Fibroblast of mammary gland (primary cell): ENCODE measurements at regions not wholly inside any gene's neighbourhood (a gene's known extent, or its start where the extent isn't known, plus 50 kb on each side); places are given as distances from the start of the nearest gene placed in this dataset.

Source experiments
- DNase-seq: peaks from one replicate; pipeline ENCODE4 v3.0.0-alpha.2; 2010; ENCODE audit warnings: low read depth
- H3K4me3 ChIP-seq: 2 replicates; pipeline ENCODE4 v1.5.1; 2011; ENCODE audit warnings: low read depth, mild to moderate bottlenecking, low read length, moderate library complexity; ENCODE audit not compliant: control insufficient read depth
- CTCF ChIP-seq: conservative IDR thresholded peaks from 2 replicates; pipeline ENCODE4 v1.5.1; 2011; ENCODE audit warnings: low read depth, low read length, inconsistent platforms; ENCODE audit not compliant: control insufficient read depth, insufficient read depth

- no peak for TF ChIP-seq CTCF
- no peak overlapping the region for H3K4me3 ChIP-seq
- DNase-seq, result no peak
Observed at GRCh38 chrX:36787752-36788151, 220.4 kb upstream of the FAM47C start.

- no peak for TF ChIP-seq CTCF
- DNase-seq, result no peak
- H3K4me3 ChIP-seq, result no peak overlapping the region
Observed at GRCh38 chrX:36803151-36803550, 205.0 kb upstream of the FAM47C start.

- TF ChIP-seq CTCF, result no peak
- no peak for DNase-seq
- no peak overlapping the region for H3K4me3 ChIP-seq
Observed at GRCh38 chrX:36804066-36804465, 204.1 kb upstream of the FAM47C start.

- H3K4me3 ChIP-seq, result no peak overlapping the region
- TF ChIP-seq CTCF, result no peak
- no peak for DNase-seq
Observed at GRCh38 chrX:36844857-36845256, 163.3 kb upstream of the FAM47C start.

- H3K4me3 ChIP-seq, result no peak overlapping the region
- DNase-seq, result no peak
- TF ChIP-seq CTCF, result no peak
Observed at GRCh38 chrX:36847496-36847895, 160.7 kb upstream of the FAM47C start.

GRCh38 chrX:36849407-36849806 is 158.8 kb upstream of the FAM47C start:
- no peak overlapping the region for H3K4me3 ChIP-seq
- DNase-seq, result no peak
- no peak for TF ChIP-seq CTCF

- TF ChIP-seq CTCF, result no peak
- peak; percentile 5 for DNase-seq
- H3K4me3 ChIP-seq, result no peak overlapping the region
Observed at GRCh38 chrX:36856849-36857248, 151.3 kb upstream of the FAM47C start.
